ENCODE measurements at regions not wholly inside any gene's neighbourhood (a gene's known extent, or its start where the extent isn't known, plus 50 kb on each side); places are given as distances from the start of the nearest gene placed in this dataset.
A peak's percentile ranks its signal among the peaks of the same experiment; 100 is the strongest.
"Not testable (repeated sequence)": the region's sequence is repeated elsewhere in the genome, so short reads cannot be mapped to it uniquely, and the experiment has no call there.

GRCh38 chr21:28581976-28582375 is 410.7 kb downstream of the LTN1 start:
- no peaks in the 10 kb centered on the region for H3K9me3 ChIP-seq (ENCODE audit: control insufficient read depth, low read length, poor library complexity, severe bottlenecking)
- DNase-seq (no peak), ATAC-seq (no peak)
- Mint-ChIP-seq H3K36me3 (ENCODE audit: low read depth) (peaks cover 2% of the 10 kb centered on the region), H3K27ac (no peak overlapping the region), H3K4me3 (no peak overlapping the region), H3K27me3 (no peaks in the 10 kb centered on the region), H3K4me1 (no peaks in the 10 kb centered on the region)

DNA sequence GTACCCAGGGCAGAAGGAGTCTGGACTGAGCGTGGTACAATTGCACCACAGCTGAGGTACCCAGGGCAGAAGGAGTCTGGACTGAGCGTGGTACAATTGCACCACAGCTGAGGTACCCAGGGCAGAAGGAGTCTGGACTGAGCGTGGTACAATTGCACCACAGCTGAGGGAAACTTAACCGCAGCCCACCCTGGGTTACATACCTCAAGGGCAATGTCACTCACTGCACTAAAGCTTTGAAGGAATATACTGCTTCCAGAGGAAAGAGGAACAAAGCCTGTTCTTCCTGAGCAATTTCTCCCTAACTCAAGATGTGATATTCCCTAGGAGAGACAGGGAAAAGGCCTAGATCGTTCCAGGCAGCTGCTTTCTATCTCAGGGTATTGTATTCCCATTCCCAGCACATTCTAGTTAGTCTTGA is 411.4 kb downstream of the LTN1 start:
- H3K36me3 Mint-ChIP-seq (ENCODE audit: low read depth); H3K4me3 Mint-ChIP-seq; H3K27ac Mint-ChIP-seq; H3K27me3 Mint-ChIP-seq; DNase-seq; H3K4me1 Mint-ChIP-seq; H3K9me3 ChIP-seq (ENCODE audit: control insufficient read depth, low read length, poor library complexity, severe bottlenecking); ATAC-seq: not testable (repeated sequence)

- H3K4me1 Mint-ChIP-seq, result no peaks in the 10 kb centered on the region
- no peak for DNase-seq
Measured at GRCh38 chr21:28580585-28580984, 412.1 kb downstream of the LTN1 start.

GRCh38 chr21:28579986-28580550 is 412.6 kb downstream of the LTN1 start:
- H3K9me3 ChIP-seq (ENCODE audit: control insufficient read depth, low read length, poor library complexity, severe bottlenecking), result no peaks in the 10 kb centered on the region
- Mint-ChIP-seq H3K4me1 (no peaks in the 10 kb centered on the region), H3K4me3 (no peak overlapping the region), H3K36me3 (ENCODE audit: low read depth) (no peaks in the 10 kb centered on the region), H3K27me3 (no peaks in the 10 kb centered on the region), H3K27ac (no peak overlapping the region)
- ATAC-seq, result no peak
- no peak for DNase-seq

More at GRCh38 chr21:28580585-28580984, 412.1 kb downstream of the LTN1 start:
- no peak overlapping the region for H3K27ac Mint-ChIP-seq
- H3K4me3 Mint-ChIP-seq, result no peak overlapping the region
- H3K27me3 Mint-ChIP-seq, result no peaks in the 10 kb centered on the region
- peaks cover 2% of the 10 kb centered on the region for H3K36me3 Mint-ChIP-seq (ENCODE audit: low read depth)
- no peak for ATAC-seq
- no peaks in the 10 kb centered on the region for H3K9me3 ChIP-seq (ENCODE audit: control insufficient read depth, low read length, poor library complexity, severe bottlenecking)

- Mint-ChIP-seq H3K27me3 (no peaks in the 10 kb centered on the region), H3K36me3 (ENCODE audit: low read depth) (no peaks in the 10 kb centered on the region), H3K4me1 (peaks cover 2% of the 10 kb centered on the region), H3K4me3 (no peak overlapping the region), H3K27ac (no peak overlapping the region)
- H3K9me3 ChIP-seq (ENCODE audit: control insufficient read depth, low read length, poor library complexity, severe bottlenecking), result no peaks in the 10 kb centered on the region
- no peak for DNase-seq
- ATAC-seq, result no peak
Measured at GRCh38 chr21:28568692-28569091, 424.0 kb downstream of the LTN1 start.

DNA sequence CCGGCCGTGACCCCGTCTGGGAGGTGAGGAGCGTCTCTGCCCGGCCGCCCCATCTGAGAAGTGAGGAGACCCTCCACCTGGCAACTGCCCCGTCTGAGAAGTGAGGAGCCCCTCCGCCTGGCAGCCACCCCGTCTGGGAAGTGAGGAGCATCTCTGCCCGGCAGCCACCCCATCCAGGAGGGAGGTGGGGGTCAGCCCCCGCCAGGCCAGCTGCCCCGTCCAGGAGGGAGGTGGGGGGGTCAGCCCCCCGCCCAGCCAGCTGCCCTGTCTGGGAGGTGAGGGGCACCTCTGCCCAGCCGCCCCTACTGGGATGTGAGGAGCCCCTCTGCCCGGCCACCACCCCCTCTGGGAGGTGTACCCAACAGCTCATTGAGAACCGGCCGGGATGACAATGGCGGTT is 428.7 kb downstream of the LTN1 start:
- DNase-seq; H3K27me3 Mint-ChIP-seq; H3K27ac Mint-ChIP-seq; ATAC-seq; H3K9me3 ChIP-seq (ENCODE audit: control insufficient read depth, low read length, poor library complexity, severe bottlenecking); H3K36me3 Mint-ChIP-seq (ENCODE audit: low read depth); H3K4me1 Mint-ChIP-seq; H3K4me3 Mint-ChIP-seq: not testable (repeated sequence)

GRCh38 chr21:28561772-28562171 is 430.9 kb downstream of the LTN1 start:
- H3K9me3 ChIP-seq (ENCODE audit: control insufficient read depth, low read length, poor library complexity, severe bottlenecking), result no peaks in the 10 kb centered on the region
- Mint-ChIP-seq H3K27me3 (no peaks in the 10 kb centered on the region), H3K36me3 (ENCODE audit: low read depth) (no peaks in the 10 kb centered on the region), H3K4me3 (no peak overlapping the region), H3K4me1 (peaks cover 7% of the 10 kb centered on the region), H3K27ac (no peak overlapping the region)
- DNase-seq (no peak), ATAC-seq (no peak)

DNA sequence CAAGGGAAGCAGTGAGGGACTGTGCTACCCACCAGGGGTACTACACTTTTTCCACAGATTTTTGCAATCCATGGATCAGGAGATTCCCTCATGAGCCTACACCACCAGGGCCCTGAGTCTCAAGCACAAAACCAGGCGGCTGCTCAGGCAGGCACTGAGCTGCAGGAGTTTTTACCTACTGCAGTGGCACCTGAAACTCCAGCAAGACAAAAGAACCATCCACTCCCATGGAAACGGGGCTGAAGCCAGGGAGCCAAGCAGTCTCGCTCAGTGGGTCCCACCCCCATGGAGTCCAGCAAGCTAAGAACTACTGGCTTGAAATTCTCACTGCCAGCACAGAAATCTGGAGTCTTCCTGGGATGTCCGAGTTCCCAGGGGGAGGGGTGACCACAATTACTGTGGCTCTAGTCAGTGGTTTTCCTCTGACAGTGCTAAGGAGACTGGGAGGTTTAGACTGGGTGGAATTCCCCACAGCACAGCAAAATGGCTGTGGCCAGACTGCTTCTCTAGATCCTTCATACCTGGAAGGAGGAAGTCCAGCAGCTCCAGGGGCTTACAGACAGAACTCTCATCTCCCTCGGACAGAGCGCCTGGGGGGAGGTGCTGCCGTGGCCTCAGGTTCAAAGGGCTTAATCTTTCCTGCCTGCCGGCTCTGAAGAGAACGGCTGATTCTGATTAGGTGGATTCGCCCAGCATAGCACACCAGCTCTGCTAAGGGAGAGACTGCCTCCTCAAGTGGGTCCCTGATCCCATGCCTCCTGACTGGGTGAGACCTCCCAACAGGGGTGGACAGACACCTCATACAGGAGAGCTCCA is 437.8 kb downstream of the LTN1 start:
- no peak for ATAC-seq
- no peak for DNase-seq
- H3K9me3 ChIP-seq (ENCODE audit: control insufficient read depth, low read length, poor library complexity, severe bottlenecking), result no peaks in the 10 kb centered on the region
- H3K27me3 Mint-ChIP-seq, result no peaks in the 10 kb centered on the region
- no peaks in the 10 kb centered on the region for H3K36me3 Mint-ChIP-seq (ENCODE audit: low read depth)
- H3K27ac Mint-ChIP-seq, result peak overlapping the region; percentile 12
- no peaks in the 10 kb centered on the region for H3K4me1 Mint-ChIP-seq
- H3K4me3 Mint-ChIP-seq, result no peak overlapping the region

GRCh38 chr21:28550057-28550825 is 442.4 kb downstream of the LTN1 start:
- Mint-ChIP-seq H3K4me3 (no peak overlapping the region), H3K4me1 (no peaks in the 10 kb centered on the region), H3K27me3 (no peaks in the 10 kb centered on the region), H3K27ac (no peak overlapping the region), H3K36me3 (ENCODE audit: low read depth) (no peaks in the 10 kb centered on the region)
- DNase-seq, result no peak
- no peaks in the 10 kb centered on the region for H3K9me3 ChIP-seq (ENCODE audit: control insufficient read depth, low read length, poor library complexity, severe bottlenecking)
- ATAC-seq, result no peak

DNA sequence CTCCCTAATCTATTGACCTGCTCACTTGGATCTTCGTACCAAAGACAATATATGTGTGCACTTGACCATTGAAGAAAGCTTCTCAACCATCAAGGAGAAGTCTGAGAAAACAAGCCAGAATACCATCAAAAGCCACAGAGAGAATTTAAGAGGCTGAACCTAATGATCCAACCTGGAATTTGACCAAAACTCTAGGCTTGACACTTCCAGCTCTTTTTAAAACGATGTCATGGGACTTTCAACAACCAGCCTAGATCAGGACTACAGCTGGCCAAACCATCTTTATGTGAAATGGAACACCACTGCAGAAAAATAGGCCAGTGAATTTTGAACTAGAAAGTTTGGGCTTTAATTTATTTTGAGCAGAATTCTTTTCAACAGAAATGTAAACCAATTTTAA is 444.4 kb downstream of the LTN1 start:
- no peak overlapping the region for H3K27ac Mint-ChIP-seq
- H3K4me1 Mint-ChIP-seq, result no peaks in the 10 kb centered on the region
- H3K27me3 Mint-ChIP-seq, result no peaks in the 10 kb centered on the region
- DNase-seq (no peak), ATAC-seq (no peak)
- no peaks in the 10 kb centered on the region for H3K9me3 ChIP-seq (ENCODE audit: control insufficient read depth, low read length, poor library complexity, severe bottlenecking)
- H3K4me3 Mint-ChIP-seq, result no peak overlapping the region
- no peaks in the 10 kb centered on the region for H3K36me3 Mint-ChIP-seq (ENCODE audit: low read depth)

GRCh38 chr21:28547766-28548165 is 444.9 kb downstream of the LTN1 start:
- Mint-ChIP-seq H3K27me3 (no peaks in the 10 kb centered on the region), H3K4me3 (no peak overlapping the region), H3K36me3 (ENCODE audit: low read depth) (no peaks in the 10 kb centered on the region), H3K4me1 (no peaks in the 10 kb centered on the region), H3K27ac (no peak overlapping the region)
- ATAC-seq (no peak), DNase-seq (no peak)
- no peaks in the 10 kb centered on the region for H3K9me3 ChIP-seq (ENCODE audit: control insufficient read depth, low read length, poor library complexity, severe bottlenecking)

DNA sequence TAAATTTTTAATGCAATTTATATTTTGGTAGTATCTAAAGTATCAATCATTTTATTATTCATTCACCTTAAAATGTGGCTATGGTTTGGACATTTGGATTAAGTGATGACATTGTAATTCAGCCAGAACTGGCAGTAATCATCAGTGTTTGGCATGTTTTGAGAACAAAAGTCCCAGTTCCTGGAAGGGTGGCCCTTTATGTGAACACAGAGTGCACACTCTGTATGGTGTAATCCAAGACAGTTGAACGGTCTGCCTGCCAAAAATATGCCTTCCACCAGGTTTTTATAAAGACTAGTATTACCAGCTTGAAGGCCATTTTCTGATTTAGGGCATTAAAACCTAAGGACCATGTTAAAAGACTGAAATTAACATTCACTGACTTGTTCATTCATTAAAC is 448.7 kb downstream of the LTN1 start:
- no peaks in the 10 kb centered on the region for H3K4me1 Mint-ChIP-seq
- DNase-seq, result no peak
- H3K4me3 Mint-ChIP-seq, result no peak overlapping the region
- H3K27ac Mint-ChIP-seq, result no peak overlapping the region
- no peaks in the 10 kb centered on the region for H3K9me3 ChIP-seq (ENCODE audit: control insufficient read depth, low read length, poor library complexity, severe bottlenecking)
- H3K27me3 Mint-ChIP-seq, result no peaks in the 10 kb centered on the region
- no peak for ATAC-seq
- H3K36me3 Mint-ChIP-seq (ENCODE audit: low read depth), result no peaks in the 10 kb centered on the region

- H3K9me3 ChIP-seq (ENCODE audit: control insufficient read depth, low read length, poor library complexity, severe bottlenecking), result no peaks in the 10 kb centered on the region
- H3K36me3 Mint-ChIP-seq (ENCODE audit: low read depth), result no peaks in the 10 kb centered on the region
- no peak overlapping the region for H3K4me3 Mint-ChIP-seq
- peaks cover 9% of the 10 kb centered on the region for H3K27me3 Mint-ChIP-seq
- DNase-seq (no peak), ATAC-seq (no peak)
- no peak overlapping the region for H3K27ac Mint-ChIP-seq
- no peaks in the 10 kb centered on the region for H3K4me1 Mint-ChIP-seq
Measured at GRCh38 chr21:28541371-28542112, 451.1 kb downstream of the LTN1 start.
